ENCODE measurements at regions not wholly inside any gene's neighbourhood (a gene's known extent, or its start where the extent isn't known, plus 50 kb on each side); places are given as distances from the start of the nearest gene placed in this dataset.
A peak's percentile ranks its signal among the peaks of the same experiment; 100 is the strongest.
"Not testable (repeated sequence)": the region's sequence is repeated elsewhere in the genome, so short reads cannot be mapped to it uniquely, and the experiment has no call there.

- Histone ChIP-seq H3K27ac (no peak overlapping the region), H3K27me3 (no peaks in the 10 kb centered on the region), H3K4me3 (no peak overlapping the region), H4K20me1 (no peaks in the 10 kb centered on the region), H3K4me2 (no peak overlapping the region), H3K36me3 (no peaks in the 10 kb centered on the region), H3K9me3 (replicated peaks in 1 of 11) (0 out of 22 replicates have a peak, but pooled peaks cover 0 to 5% (median 0%) of the 10 kb centered on the region in 11 experiments), H3K9ac (no peak overlapping the region), H3K4me1 (peaks cover 0 to 31% (median 0%) of the 10 kb centered on the region in 10 experiments; a peak in 5 of 20 replicates)
- TF ChIP-seq Cebpa-rat (IDR thresholded peaks at IDR 0.05): no peak
These were observed 58.0 kb upstream of the EFCAB3 start for GRCh38 chr17:62322313-62322712.

GRCh38 chr17:62321451-62321850 is 58.9 kb upstream of the EFCAB3 start:
- Histone ChIP-seq H4K20me1 (no peaks in the 10 kb centered on the region), H3K4me1 (peaks cover 0 to 31% (median 0%) of the 10 kb centered on the region in 10 experiments; a peak in 5 of 20 replicates), H3K27ac (no peak overlapping the region), H3K9ac (no peak overlapping the region), H3K4me3 (no peak overlapping the region), H3K9me3 (replicated peaks in 1 of 11) (0 out of 22 replicates have a peak, but pooled peaks cover 0 to 5% (median 0%) of the 10 kb centered on the region in 11 experiments), H3K36me3 (no peaks in the 10 kb centered on the region), H3K27me3 (no peaks in the 10 kb centered on the region), H3K4me2 (peak overlapping the region in 1 of 11 experiments; percentile 67; a peak in 2 of 22 replicates)
- TF ChIP-seq Cebpa-rat (IDR thresholded peaks at IDR 0.05): no peak

GRCh38 chr17:62319846-62320245 is 60.5 kb upstream of the EFCAB3 start:
- Histone ChIP-seq H3K36me3 (no peaks in the 10 kb centered on the region), H3K9me3 (replicated peaks in 1 of 11) (0 out of 22 replicates have a peak, but pooled peaks cover 0 to 5% (median 0%) of the 10 kb centered on the region in 11 experiments), H3K4me2 (peak overlapping the region in 3 of 11 experiments; percentile 16 to 67 (median 61); a peak in 5 of 22 replicates), H3K4me3 (no peak overlapping the region), H3K27me3 (no peaks in the 10 kb centered on the region), H3K4me1 (peaks cover 0 to 31% (median 0%) of the 10 kb centered on the region in 10 experiments; a peak in 5 of 20 replicates), H4K20me1 (no peaks in the 10 kb centered on the region), H3K27ac (no peak overlapping the region), H3K9ac (no peak overlapping the region)
- TF ChIP-seq Cebpa-rat (IDR thresholded peaks at IDR 0.05): no peak

GRCh38 chr17:62309396-62309795 is 71.0 kb upstream of the EFCAB3 start:
- H3K4me1 ChIP-seq: no peaks in the 10 kb centered on the region
- H3K9ac ChIP-seq: no peak overlapping the region
- H3K27ac ChIP-seq: no peak overlapping the region
- H3K9me3 ChIP-seq (replicated peaks in 1 of 11): no peaks in the 10 kb centered on the region
- H3K27me3 ChIP-seq: no peaks in the 10 kb centered on the region
- no peak for TF ChIP-seq Cebpa-rat (IDR thresholded peaks at IDR 0.05)
- no peak overlapping the region for H3K4me3 ChIP-seq
- H3K36me3 ChIP-seq: no peaks in the 10 kb centered on the region
- no peak overlapping the region for H3K4me2 ChIP-seq
- no peaks in the 10 kb centered on the region for H4K20me1 ChIP-seq

GRCh38 chr17:62307196-62307595 is 73.2 kb upstream of the EFCAB3 start:
- no peaks in the 10 kb centered on the region for H3K27me3 ChIP-seq
- H4K20me1 ChIP-seq: no peaks in the 10 kb centered on the region
- TF ChIP-seq Cebpa-rat (IDR thresholded peaks at IDR 0.05): no peak
- no peak overlapping the region for H3K4me2 ChIP-seq
- no peaks in the 10 kb centered on the region for H3K9me3 ChIP-seq (replicated peaks in 1 of 11)
- no peaks in the 10 kb centered on the region for H3K4me1 ChIP-seq
- H3K36me3 ChIP-seq: no peaks in the 10 kb centered on the region
- H3K9ac ChIP-seq: no peak overlapping the region
- no peak overlapping the region for H3K4me3 ChIP-seq
- H3K27ac ChIP-seq: no peak overlapping the region

- Histone ChIP-seq H3K9me3 (replicated peaks in 1 of 11) (peaks cover 0 to 15% (median 5%) of the 10 kb centered on the region in 11 experiments; a peak in 7 of 22 replicates), H3K27ac (no peak overlapping the region), H3K9ac (no peak overlapping the region), H3K27me3 (no peaks in the 10 kb centered on the region), H4K20me1 (no peaks in the 10 kb centered on the region), H3K4me2 (no peak overlapping the region), H3K36me3 (no peaks in the 10 kb centered on the region), H3K4me1 (no peaks in the 10 kb centered on the region), H3K4me3 (no peak overlapping the region)
- no peak for TF ChIP-seq Cebpa-rat (IDR thresholded peaks at IDR 0.05)
These were observed 76.9 kb upstream of the EFCAB3 start for GRCh38 chr17:62303476-62303875.

GRCh38 chr17:62300697-62301096 is 79.7 kb upstream of the EFCAB3 start:
- H3K36me3 ChIP-seq: no peaks in the 10 kb centered on the region
- no peaks in the 10 kb centered on the region for H3K4me1 ChIP-seq
- H3K27me3 ChIP-seq: no peaks in the 10 kb centered on the region
- H3K9me3 ChIP-seq (replicated peaks in 1 of 11): peaks cover 0 to 15% (median 5%) of the 10 kb centered on the region in 11 experiments; a peak in 7 of 22 replicates
- H3K4me3 ChIP-seq: no peak overlapping the region
- H3K4me2 ChIP-seq: no peak overlapping the region
- H4K20me1 ChIP-seq: no peaks in the 10 kb centered on the region
- TF ChIP-seq Cebpa-rat (IDR thresholded peaks at IDR 0.05): no peak
- H3K27ac ChIP-seq: no peak overlapping the region
- H3K9ac ChIP-seq: no peak overlapping the region

- H3K27ac ChIP-seq; H3K9me3 ChIP-seq (replicated peaks in 1 of 11); H3K4me1 ChIP-seq; H4K20me1 ChIP-seq; H3K9ac ChIP-seq; H3K4me3 ChIP-seq; H3K27me3 ChIP-seq; H3K4me2 ChIP-seq; H3K36me3 ChIP-seq: not testable (repeated sequence)
These were observed 105.1 kb upstream of the EFCAB3 start for GRCh38 chr17:62275290-62275689.

- not testable (repeated sequence) for H3K27me3 ChIP-seq
These were observed 112.0 kb upstream of the EFCAB3 start for GRCh38 chr17:62268361-62268760.

GRCh38 chr17:62264974-62265373 is 115.4 kb upstream of the EFCAB3 start:
- H3K4me3 ChIP-seq; H3K36me3 ChIP-seq; H3K27me3 ChIP-seq; H3K27ac ChIP-seq; H4K20me1 ChIP-seq; H3K4me1 ChIP-seq; H3K9me3 ChIP-seq (replicated peaks in 1 of 11); H3K4me2 ChIP-seq; H3K9ac ChIP-seq: not testable (repeated sequence)

More at GRCh38 chr17:62268361-62268760, 112.0 kb upstream of the EFCAB3 start:
- H3K27ac ChIP-seq; H3K36me3 ChIP-seq; H4K20me1 ChIP-seq; H3K4me1 ChIP-seq; H3K4me3 ChIP-seq; H3K9me3 ChIP-seq (replicated peaks in 1 of 11); H3K9ac ChIP-seq; H3K4me2 ChIP-seq: not testable (repeated sequence)

- H3K27me3 ChIP-seq, H4K20me1 ChIP-seq, H3K9ac ChIP-seq: not testable (repeated sequence)
These were observed 124.6 kb upstream of the EFCAB3 start for GRCh38 chr17:62255791-62256190.

GRCh38 chr17:62242076-62242475 is 138.3 kb upstream of the EFCAB3 start:
- not testable (repeated sequence) for H4K20me1 ChIP-seq; H3K36me3 ChIP-seq; H3K9me3 ChIP-seq (replicated peaks in 1 of 11); H3K27me3 ChIP-seq; H3K27ac ChIP-seq; H3K4me2 ChIP-seq; H3K4me3 ChIP-seq; H3K9ac ChIP-seq; H3K4me1 ChIP-seq

More at GRCh38 chr17:62255791-62256190, 124.6 kb upstream of the EFCAB3 start:
- not testable (repeated sequence) for H3K4me1 ChIP-seq; H3K4me3 ChIP-seq; H3K9me3 ChIP-seq (replicated peaks in 1 of 11); H3K36me3 ChIP-seq; H3K27ac ChIP-seq; H3K4me2 ChIP-seq

- not testable (repeated sequence) for H3K36me3 ChIP-seq; H3K27ac ChIP-seq; H3K4me1 ChIP-seq; H3K4me3 ChIP-seq; H3K9ac ChIP-seq; H3K27me3 ChIP-seq; H3K9me3 ChIP-seq (replicated peaks in 1 of 11); H3K4me2 ChIP-seq; H4K20me1 ChIP-seq
These were observed 140.8 kb upstream of the EFCAB3 start for GRCh38 chr17:62239569-62239968.

GRCh38 chr17:62238551-62239338 is 141.6 kb upstream of the EFCAB3 start:
- H3K27me3 ChIP-seq; H3K4me1 ChIP-seq; H3K4me2 ChIP-seq; H3K27ac ChIP-seq; H3K9ac ChIP-seq; H3K4me3 ChIP-seq; H3K36me3 ChIP-seq; H4K20me1 ChIP-seq; H3K9me3 ChIP-seq (replicated peaks in 1 of 11): not testable (repeated sequence)
